ENCODE measurements at regions not wholly inside any gene's neighbourhood (a gene's known extent, or its start where the extent isn't known, plus 50 kb on each side); places are given as distances from the start of the nearest gene placed in this dataset.

GRCh38 chr18:40673150-40673549 is 1281.9 kb upstream of the PIK3C3 start:
- no peak for TF ChIP-seq CTCF (IDR thresholded peaks at IDR 0.05)
- no peak for TF ChIP-seq POLR2A (IDR thresholded peaks at IDR 0.05)
- TF ChIP-seq EP300 (IDR thresholded peaks at IDR 0.05) = no peak
